HFF-Myc (cell line): ENCODE measurements at regions not wholly inside any gene's neighbourhood (a gene's known extent, or its start where the extent isn't known, plus 50 kb on each side); places are given as distances from the start of the nearest gene placed in this dataset.

Experiments used
- DNase-seq: peaks from one replicate; pipeline ENCODE4 v3.0.0-alpha.2; 2011; ENCODE audit warnings: low read depth; ENCODE audit errors: extremely low read depth
- H3K4me3 ChIP-seq: replicated peaks from 2 replicates; pipeline ENCODE4 v1.5.1; 2011; ENCODE audit warnings: low read depth, mild to moderate bottlenecking, control low read depth, low read length
- TF ChIP-seq, protein P1 (sequence below): IDR thresholded peaks from 2 replicates; pipeline ENCODE4 v1.5.1; 2012; ENCODE audit warnings: mild to moderate bottlenecking, low read depth, low read length, control low read depth; ENCODE audit errors: missing control alignments

DNA sequence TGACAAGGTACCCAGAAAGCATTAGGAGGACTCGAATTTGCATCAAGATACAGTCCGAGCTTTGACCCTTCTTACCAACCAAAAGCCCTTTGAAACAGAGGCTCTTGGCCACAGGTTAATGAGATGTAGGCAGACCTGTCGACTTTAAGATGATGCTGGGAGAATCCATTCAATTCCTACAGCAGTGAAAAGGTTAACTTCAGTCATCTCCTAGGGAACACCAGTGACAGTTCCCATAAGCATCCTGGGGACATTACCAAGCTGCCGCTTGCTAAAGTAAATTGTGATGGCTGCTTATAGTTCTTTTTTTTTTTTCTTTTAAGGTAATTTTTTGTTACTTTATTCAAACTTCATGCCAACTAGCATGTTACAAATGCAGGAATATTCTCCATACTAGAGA, 379.3 kb downstream of the SOX11 start:
- no peak overlapping the region for H3K4me3 ChIP-seq
- TF ChIP-seq, protein P1, sequence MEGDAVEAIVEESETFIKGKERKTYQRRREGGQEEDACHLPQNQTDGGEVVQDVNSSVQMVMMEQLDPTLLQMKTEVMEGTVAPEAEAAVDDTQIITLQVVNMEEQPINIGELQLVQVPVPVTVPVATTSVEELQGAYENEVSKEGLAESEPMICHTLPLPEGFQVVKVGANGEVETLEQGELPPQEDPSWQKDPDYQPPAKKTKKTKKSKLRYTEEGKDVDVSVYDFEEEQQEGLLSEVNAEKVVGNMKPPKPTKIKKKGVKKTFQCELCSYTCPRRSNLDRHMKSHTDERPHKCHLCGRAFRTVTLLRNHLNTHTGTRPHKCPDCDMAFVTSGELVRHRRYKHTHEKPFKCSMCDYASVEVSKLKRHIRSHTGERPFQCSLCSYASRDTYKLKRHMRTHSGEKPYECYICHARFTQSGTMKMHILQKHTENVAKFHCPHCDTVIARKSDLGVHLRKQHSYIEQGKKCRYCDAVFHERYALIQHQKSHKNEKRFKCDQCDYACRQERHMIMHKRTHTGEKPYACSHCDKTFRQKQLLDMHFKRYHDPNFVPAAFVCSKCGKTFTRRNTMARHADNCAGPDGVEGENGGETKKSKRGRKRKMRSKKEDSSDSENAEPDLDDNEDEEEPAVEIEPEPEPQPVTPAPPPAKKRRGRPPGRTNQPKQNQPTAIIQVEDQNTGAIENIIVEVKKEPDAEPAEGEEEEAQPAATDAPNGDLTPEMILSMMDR = no peak
- DNase-seq = no peak

DNA sequence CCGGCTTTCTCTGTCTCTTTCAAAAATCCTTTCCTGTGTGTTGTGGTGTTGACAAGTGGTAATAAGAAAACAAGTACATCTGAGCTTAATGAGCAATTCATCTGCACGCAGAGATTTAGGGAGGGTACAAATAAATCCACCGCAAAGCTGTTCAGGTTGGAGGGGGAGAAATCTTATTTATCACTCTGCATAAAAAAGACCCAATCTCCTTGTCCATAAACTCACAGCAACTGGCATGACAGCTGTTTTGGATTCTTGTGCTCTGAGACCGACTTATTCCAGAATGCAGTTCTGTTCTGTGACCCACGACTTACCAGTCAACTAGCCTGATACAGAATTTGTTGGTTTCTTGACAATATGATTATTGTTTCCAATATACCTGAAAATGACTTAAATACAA, 380.1 kb downstream of the SOX11 start:
- TF ChIP-seq, protein P1 = no peak
- DNase-seq = no peak
- H3K4me3 ChIP-seq = no peak overlapping the region

DNA sequence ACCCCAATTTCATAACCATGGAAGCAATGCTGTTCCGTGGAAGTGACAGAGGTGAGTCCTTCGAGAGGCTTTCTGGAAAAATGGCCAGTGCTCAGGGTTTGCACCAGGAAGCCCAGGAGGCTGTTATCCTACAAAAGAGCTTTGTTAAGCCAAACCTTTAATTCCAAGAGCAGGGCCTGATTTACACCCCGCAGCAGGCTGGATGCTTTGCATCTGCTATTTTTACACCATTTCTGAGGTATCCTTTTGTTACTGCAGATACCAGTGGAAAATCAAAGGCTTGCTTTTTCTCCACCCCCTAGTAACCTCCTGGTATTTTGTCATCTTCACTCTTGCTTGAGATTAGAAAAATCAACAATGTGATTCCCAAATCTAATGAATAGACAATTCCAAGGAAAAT, 380.6 kb downstream of the SOX11 start:
- H3K4me3 ChIP-seq = no peak overlapping the region
- TF ChIP-seq, protein P1 = no peak
- no peak for DNase-seq

DNA sequence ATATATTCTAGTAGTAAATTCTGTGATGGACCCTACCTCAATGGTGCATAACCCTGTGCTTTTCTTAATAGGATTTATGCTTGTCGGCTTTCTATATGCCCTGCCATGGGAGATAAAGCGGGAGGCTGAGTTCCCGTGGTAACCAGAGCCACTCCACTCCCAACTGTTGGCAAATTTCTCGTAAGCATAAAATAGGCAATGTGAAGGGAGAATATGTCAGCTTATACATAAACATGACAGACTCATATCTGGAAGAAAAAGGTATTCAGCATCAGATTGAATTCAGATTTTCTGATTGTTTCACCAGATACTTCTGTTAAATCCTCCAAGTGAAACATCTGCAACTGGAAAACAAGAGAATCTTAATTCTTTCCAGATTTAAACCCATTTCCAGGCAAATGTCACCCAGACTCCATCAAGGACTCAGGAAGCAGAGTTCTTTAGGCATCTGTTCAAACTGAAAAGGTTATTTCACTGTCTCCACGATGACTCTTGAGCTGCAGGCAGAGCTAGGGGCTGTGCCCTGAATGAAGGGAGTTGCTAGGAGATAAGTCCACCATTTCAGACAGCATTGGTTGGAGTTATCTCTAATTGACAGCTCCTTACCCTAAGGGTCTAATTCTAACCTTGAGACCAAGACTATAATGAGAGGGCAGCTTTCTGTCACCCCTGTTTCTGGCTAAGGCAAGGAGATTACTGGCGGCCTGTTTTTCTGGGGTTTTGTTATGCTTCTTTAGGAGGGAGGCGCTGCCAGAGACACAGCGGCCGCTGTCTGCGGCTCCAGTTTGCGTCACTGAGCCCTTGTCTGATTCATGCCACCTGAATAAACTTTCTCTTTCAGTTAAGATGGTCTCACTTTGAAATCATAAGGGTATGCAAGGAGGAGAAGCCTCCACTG, 381.3 kb downstream of the SOX11 start:
- H3K4me3 ChIP-seq = no peak overlapping the region
- TF ChIP-seq, protein P1 = no peak
- DNase-seq = no peak

DNA sequence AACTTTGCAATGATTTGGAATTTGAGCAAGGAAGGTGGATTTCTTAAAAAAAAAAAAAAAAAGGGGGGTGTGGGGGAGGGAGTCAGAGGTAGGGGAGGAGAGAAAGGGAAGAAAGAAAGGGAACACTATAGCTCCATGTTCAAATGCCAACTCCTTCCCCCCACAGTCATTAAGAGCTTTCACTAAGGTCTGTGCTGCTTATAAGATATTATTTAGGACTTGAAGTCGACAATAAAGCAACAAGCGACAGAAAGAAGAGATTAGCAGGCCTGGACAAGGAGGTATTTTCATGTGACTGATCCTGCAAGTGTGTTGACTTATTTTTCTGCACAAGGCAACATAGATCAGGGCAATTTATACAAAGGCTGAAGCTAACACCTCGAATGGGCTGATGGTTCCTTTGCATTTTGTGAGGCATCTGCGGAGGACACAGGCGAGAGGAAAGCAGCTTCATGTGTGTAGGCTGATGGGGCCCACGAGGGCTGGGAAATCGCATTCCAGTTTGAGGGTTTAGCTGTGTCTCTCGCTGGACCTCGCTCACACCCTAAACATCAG, 382.0 kb downstream of the SOX11 start:
- no peak overlapping the region for H3K4me3 ChIP-seq
- DNase-seq = no peak
- TF ChIP-seq, protein P1 = no peak

DNA sequence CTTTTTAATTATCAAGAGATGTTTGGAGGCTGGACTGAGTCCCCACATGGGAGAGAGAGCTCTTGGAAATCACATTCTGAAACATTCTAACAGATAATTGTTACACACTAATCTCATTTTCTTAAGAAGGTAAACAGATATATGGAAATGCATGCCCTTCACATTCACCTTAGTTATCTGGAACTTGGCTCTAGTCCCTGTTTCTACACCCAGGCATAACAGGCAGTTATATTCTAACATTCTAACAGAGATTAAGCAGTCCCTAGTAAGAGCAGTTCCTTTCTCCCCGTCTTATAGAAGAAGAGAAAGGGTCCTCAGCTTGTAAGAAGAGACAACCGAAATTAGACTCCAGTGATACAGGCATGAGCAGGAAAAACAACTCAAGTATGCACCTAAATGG, 385.4 kb downstream of the SOX11 start:
- DNase-seq = no peak
- TF ChIP-seq, protein P1 = no peak

More for the DNA sequence above, 385.4 kb downstream of the SOX11 start:
- no peak overlapping the region for H3K4me3 ChIP-seq
